COLO668 (cell line): ENCODE measurements at regions not wholly inside any gene's neighbourhood (a gene's known extent, or its start where the extent isn't known, plus 50 kb on each side); places are given as distances from the start of the nearest gene placed in this dataset.

Experiments
- DNase-seq: peaks from one replicate; lab custom pipeline; 2025; ENCODE audit not compliant: unreplicated experiment; lab: John Stamatoyannopoulos, UW

- DNase-seq, result no peak
Measured at GRCh38 chr1:104440011-104440410, 690.3 kb downstream of the AMY1C start.

- DNase-seq, result no peak
Measured at GRCh38 chr1:104456724-104457123, 707.0 kb downstream of the AMY1C start.

- no peak for DNase-seq
Measured at GRCh38 chr1:104459886-104460285, 710.2 kb downstream of the AMY1C start.

- DNase-seq, result no peak
Measured at GRCh38 chr1:104460880-104461279, 711.2 kb downstream of the AMY1C start.

GRCh38 chr1:104463126-104463697 lies 713.5 kb downstream of the AMY1C start:
- no peak for DNase-seq

GRCh38 chr1:104466068-104466467 lies 716.4 kb downstream of the AMY1C start:
- DNase-seq, result no peak

GRCh38 chr1:104467590-104467989 lies 717.9 kb downstream of the AMY1C start:
- DNase-seq, result no peak

GRCh38 chr1:104468282-104468681 lies 718.6 kb downstream of the AMY1C start:
- no peak for DNase-seq

- no peak for DNase-seq
Measured at GRCh38 chr1:104476126-104476525, 726.4 kb downstream of the AMY1C start.

- no peak for DNase-seq
Measured at GRCh38 chr1:104488296-104489015, 738.8 kb downstream of the AMY1C start.

- DNase-seq, result no peak
Measured at GRCh38 chr1:104526158-104526795, 776.6 kb downstream of the AMY1C start.

- DNase-seq, result no peak
Measured at GRCh38 chr1:104531990-104532389, 782.3 kb downstream of the AMY1C start.

- no peak for DNase-seq
Measured at GRCh38 chr1:104574620-104575019, 824.9 kb downstream of the AMY1C start.

GRCh38 chr1:104592926-104593325 lies 843.2 kb downstream of the AMY1C start:
- no peak for DNase-seq

- DNase-seq, result no peak
Measured at GRCh38 chr1:104593413-104594187, 843.9 kb downstream of the AMY1C start.

- no peak for DNase-seq
Measured at GRCh38 chr1:104617474-104617873, 867.8 kb downstream of the AMY1C start.

- no peak for DNase-seq
Measured at GRCh38 chr1:104621221-104621620, 871.5 kb downstream of the AMY1C start.

- no peak for DNase-seq
Measured at GRCh38 chr1:104624538-104624937, 874.8 kb downstream of the AMY1C start.

- no peak for DNase-seq
Measured at GRCh38 chr1:104629589-104629988, 879.9 kb downstream of the AMY1C start.

GRCh38 chr1:104630567-104631149 lies 881.0 kb downstream of the AMY1C start:
- DNase-seq, result no peak

- no peak for DNase-seq
Measured at GRCh38 chr1:104636581-104636980, 886.9 kb downstream of the AMY1C start.
